HEK293 (cell line): ENCODE measurements at regions not wholly inside any gene's neighbourhood (a gene's known extent, or its start where the extent isn't known, plus 50 kb on each side); places are given as distances from the start of the nearest gene placed in this dataset.

Source experiments
- CTCF ChIA-PET: fragments of 350-600 bp; formaldehyde crosslinking; extraction: SDS; loops from one replicate; lab custom pipeline; 2021; ENCODE audit warnings: antibody characterized with exemption; lab: Yijun Ruan, JAX
- POLR2A ChIA-PET: fragments of 300-600 bp; formaldehyde crosslinking; extraction: SDS; loops from one replicate; lab custom pipeline; 2020; ENCODE audit warnings: antibody characterized with exemption, inconsistent platforms; lab: Yijun Ruan, JAX
- H3K27ac ChIP-seq: fragments of 200-500 bp; sonication (Bioruptor generic); 2 replicates; pipeline ENCODE4 v1.5.1; 2014; ENCODE audit warnings: low read depth, low read length, control low read depth, inconsistent platforms; ENCODE audit errors: extremely low read depth
- H3K36me3 ChIP-seq, 2 experiments: fragments of 200-500 bp in 1 of 2; sonication (Bioruptor generic) in 1 of 2; 1 replicate in 1 of 2; 2 replicates in 1 of 2; pipeline ENCODE4 v1.5.1; 2014 to 2017; ENCODE audit warnings: inconsistent platforms in 2 of 2, low read length in 2 of 2; ENCODE audit not compliant: control insufficient read depth in 2 of 2, insufficient read depth in 1 of 2
- H3K4me1 ChIP-seq: fragments of 200-500 bp; sonication (Bioruptor generic); 2 replicates; pipeline ENCODE4 v1.5.1; 2014; ENCODE audit warnings: mild to moderate bottlenecking, low read length, inconsistent platforms; ENCODE audit not compliant: control insufficient read depth, insufficient read depth
- H3K4me3 ChIP-seq: 2 replicates; pipeline ENCODE4 v1.5.1; 2011; ENCODE audit warnings: low read depth, mild to moderate bottlenecking, control low read depth, low read length, moderate library complexity
- H3K9me3 ChIP-seq: fragments of 200-500 bp; sonication (Bioruptor generic); 2 replicates; pipeline ENCODE4 v1.5.1; 2014; ENCODE audit warnings: low read depth, low read length, inconsistent platforms; ENCODE audit not compliant: control insufficient read depth, insufficient read depth
- BCL6B ChIP-seq: fragments of 450-650 bp; formaldehyde crosslinking; IDR thresholded peaks from 2 replicates; pipeline ENCODE4 v1.5.1; 2017; ENCODE audit warnings: missing biosample characterization, missing genetic modification characterization
- EGR2 ChIP-seq: fragments of 450-650 bp; formaldehyde crosslinking; IDR thresholded peaks from 2 replicates; pipeline ENCODE4 v1.5.1; 2016; ENCODE audit warnings: low read depth, missing biosample characterization, missing genetic modification characterization
- HIC1 ChIP-seq: fragments of 450-650 bp; formaldehyde crosslinking; IDR thresholded peaks from 2 replicates; pipeline ENCODE4 v1.5.1; 2016; ENCODE audit warnings: missing biosample characterization, missing genetic modification characterization
- OSR2 ChIP-seq: fragments of 450-650 bp; formaldehyde crosslinking; IDR thresholded peaks from 2 replicates; pipeline ENCODE4 v1.5.1; 2016; ENCODE audit warnings: missing biosample characterization, missing genetic modification characterization
- PRDM6 ChIP-seq: fragments of 450-650 bp; formaldehyde crosslinking; IDR thresholded peaks from 2 replicates; pipeline ENCODE4 v1.5.1; 2017; ENCODE audit warnings: missing biosample characterization, missing genetic modification characterization
- SALL2 ChIP-seq: fragments of 450-650 bp; formaldehyde crosslinking; IDR thresholded peaks from 2 replicates; pipeline ENCODE4 v1.5.0; 2017; ENCODE audit warnings: missing biosample characterization, mild to moderate bottlenecking, missing genetic modification characterization, borderline replicate concordance
- WT1 ChIP-seq: fragments of 450-650 bp; formaldehyde crosslinking; IDR thresholded peaks from 2 replicates; pipeline ENCODE4 v1.5.1; 2016; ENCODE audit warnings: missing biosample characterization, missing genetic modification characterization
- ZBTB48 ChIP-seq: fragments of 450-650 bp; formaldehyde crosslinking; IDR thresholded peaks from 2 replicates; pipeline ENCODE4 v1.5.1; 2016; ENCODE audit warnings: missing biosample characterization, missing genetic modification characterization
- ZFP41 ChIP-seq: fragments of 450-650 bp; formaldehyde crosslinking; IDR thresholded peaks from 2 replicates; pipeline ENCODE4 v1.5.1; 2016; ENCODE audit warnings: missing biosample characterization, missing genetic modification characterization, borderline replicate concordance
- ZNF398 ChIP-seq: fragments of 450-650 bp; formaldehyde crosslinking; IDR thresholded peaks from 2 replicates; pipeline ENCODE4 v1.5.1; 2017; ENCODE audit warnings: missing biosample characterization, missing genetic modification characterization
- ZNF624 ChIP-seq: fragments of 450-650 bp; formaldehyde crosslinking; IDR thresholded peaks from 2 replicates; pipeline ENCODE4 v1.5.1; 2017; ENCODE audit warnings: missing biosample characterization, missing genetic modification characterization
- ZNF677 ChIP-seq: fragments of 450-650 bp; IDR thresholded peaks from 2 replicates; pipeline ENCODE4 v1.5.0; 2018; ENCODE audit warnings: missing biosample characterization, mild to moderate bottlenecking, missing genetic modification characterization, moderate library complexity
- ZNF791 ChIP-seq: fragments of 450-650 bp; formaldehyde crosslinking; IDR thresholded peaks from 2 replicates; pipeline ENCODE4 v1.5.1; 2016; ENCODE audit warnings: missing biosample characterization, missing genetic modification characterization
- ZSCAN18 ChIP-seq: fragments of 450-650 bp; formaldehyde crosslinking; IDR thresholded peaks from 2 replicates; pipeline ENCODE4 v1.5.1; 2016; ENCODE audit warnings: missing biosample characterization, missing genetic modification characterization

GRCh38 chr11:47928426-47928825, 51.9 kb upstream of the PTPRJ start:
- H3K4me1 ChIP-seq = no peaks in the 10 kb centered on the region
- H3K36me3 ChIP-seq = no peaks in the 10 kb centered on the region
- ChIA-PET POLR2A (no interaction called here), CTCF (no interaction called here)
- H3K4me3 ChIP-seq = no peak overlapping the region
- TF ChIP-seq ZSCAN18 (tag by site-specific recombination) = no peak
- no peak for TF ChIP-seq ZNF624 (tag by site-specific recombination)
- H3K27ac ChIP-seq = no peak overlapping the region
- H3K9me3 ChIP-seq = no peaks in the 10 kb centered on the region

GRCh38 chr11:47924184-47924691, 56.1 kb upstream of the PTPRJ start:
- no peaks in the 10 kb centered on the region for H3K4me1 ChIP-seq
- POLR2A ChIA-PET = no interaction called here
- no peak overlapping the region for H3K4me3 ChIP-seq
- H3K27ac ChIP-seq = no peak overlapping the region
- TF ChIP-seq OSR2 (tag by site-specific recombination) = peak; percentile 69; the same call in 1 of the 2 replicates
- TF ChIP-seq EGR2 (tag by site-specific recombination) = 0 out of 2 replicates have a peak, but pooled peaks have one; percentile 10
- no peak for TF ChIP-seq SALL2 (tag by site-specific recombination)
- no peak for TF ChIP-seq HIC1 (tag by site-specific recombination)
- TF ChIP-seq WT1 (tag by site-specific recombination) = peak; percentile 73
- TF ChIP-seq ZFP41 (tag by site-specific recombination) = no peak
- TF ChIP-seq BCL6B (tag by site-specific recombination) = 0 out of 2 replicates have a peak, but pooled peaks have one; percentile 21
- TF ChIP-seq ZBTB48 = peak; percentile 42; the same call in 1 of the 2 replicates
- no peak for TF ChIP-seq ZNF398 (tag by site-specific recombination)
- peak; percentile 43; the same call in 1 of the 2 replicates for TF ChIP-seq PRDM6 (tag by site-specific recombination)
- no peak for TF ChIP-seq ZNF677
- TF ChIP-seq ZNF791 = no peak
- TF ChIP-seq, all 188 proteins: peak for 6
- Histone ChIP-seq H3K9me3 (no peaks in the 10 kb centered on the region), H3K36me3 (no peaks in the 10 kb centered on the region)
- CTCF ChIA-PET = interaction anchor here (1.2 kb wide), 1 partner anchor 10 kb away, joined by 5 read pairs; no protein-coding TSS in a partner anchor
